ENCODE measurements at regions not wholly inside any gene's neighbourhood (a gene's known extent, or its start where the extent isn't known, plus 50 kb on each side); places are given as distances from the start of the nearest gene placed in this dataset.

DNA sequence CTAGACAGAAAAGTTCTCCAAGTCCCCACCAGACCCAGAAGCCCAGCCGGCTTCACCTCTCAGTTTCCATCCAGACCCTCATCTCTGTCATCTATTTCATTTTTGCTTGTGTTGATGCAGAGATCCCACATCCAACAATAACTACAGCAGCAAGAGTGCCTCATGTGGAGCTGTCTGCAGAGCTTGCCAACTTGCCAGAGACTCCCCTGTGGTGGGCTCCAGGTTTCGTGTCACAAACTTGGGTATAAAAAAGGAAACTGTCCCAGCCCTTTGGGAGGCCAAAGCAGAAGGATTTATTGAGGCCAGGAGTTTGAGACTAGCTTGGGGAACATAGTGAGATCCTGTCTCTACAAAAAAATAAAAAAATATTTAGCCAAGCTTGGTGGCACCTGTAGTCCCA is 182.4 kb upstream of the ATP10A start:
- TF ChIP-seq, protein P1, sequence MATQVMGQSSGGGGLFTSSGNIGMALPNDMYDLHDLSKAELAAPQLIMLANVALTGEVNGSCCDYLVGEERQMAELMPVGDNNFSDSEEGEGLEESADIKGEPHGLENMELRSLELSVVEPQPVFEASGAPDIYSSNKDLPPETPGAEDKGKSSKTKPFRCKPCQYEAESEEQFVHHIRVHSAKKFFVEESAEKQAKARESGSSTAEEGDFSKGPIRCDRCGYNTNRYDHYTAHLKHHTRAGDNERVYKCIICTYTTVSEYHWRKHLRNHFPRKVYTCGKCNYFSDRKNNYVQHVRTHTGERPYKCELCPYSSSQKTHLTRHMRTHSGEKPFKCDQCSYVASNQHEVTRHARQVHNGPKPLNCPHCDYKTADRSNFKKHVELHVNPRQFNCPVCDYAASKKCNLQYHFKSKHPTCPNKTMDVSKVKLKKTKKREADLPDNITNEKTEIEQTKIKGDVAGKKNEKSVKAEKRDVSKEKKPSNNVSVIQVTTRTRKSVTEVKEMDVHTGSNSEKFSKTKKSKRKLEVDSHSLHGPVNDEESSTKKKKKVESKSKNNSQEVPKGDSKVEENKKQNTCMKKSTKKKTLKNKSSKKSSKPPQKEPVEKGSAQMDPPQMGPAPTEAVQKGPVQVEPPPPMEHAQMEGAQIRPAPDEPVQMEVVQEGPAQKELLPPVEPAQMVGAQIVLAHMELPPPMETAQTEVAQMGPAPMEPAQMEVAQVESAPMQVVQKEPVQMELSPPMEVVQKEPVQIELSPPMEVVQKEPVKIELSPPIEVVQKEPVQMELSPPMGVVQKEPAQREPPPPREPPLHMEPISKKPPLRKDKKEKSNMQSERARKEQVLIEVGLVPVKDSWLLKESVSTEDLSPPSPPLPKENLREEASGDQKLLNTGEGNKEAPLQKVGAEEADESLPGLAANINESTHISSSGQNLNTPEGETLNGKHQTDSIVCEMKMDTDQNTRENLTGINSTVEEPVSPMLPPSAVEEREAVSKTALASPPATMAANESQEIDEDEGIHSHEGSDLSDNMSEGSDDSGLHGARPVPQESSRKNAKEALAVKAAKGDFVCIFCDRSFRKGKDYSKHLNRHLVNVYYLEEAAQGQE (IDR thresholded peaks at IDR 0.05; ENCODE audit: insufficient read depth in 1 of 2, low read depth in 2 of 2, low read length in 2 of 2), result no peak
- TF ChIP-seq POLR2AphosphoS5 (IDR thresholded peaks at IDR 0.05; ENCODE audit: low read depth, low read length), result no peak
- no peak for TF ChIP-seq TAF1 (IDR thresholded peaks at IDR 0.05; ENCODE audit: borderline replicate concordance, insufficient read depth, low read length)
- no peak for TF ChIP-seq SIN3A (IDR thresholded peaks at IDR 0.05; ENCODE audit: borderline replicate concordance, insufficient read depth, low read length)
